Neuronal stem cell (in vitro differentiated cells): ENCODE measurements at regions not wholly inside any gene's neighbourhood (a gene's known extent, or its start where the extent isn't known, plus 50 kb on each side); places are given as distances from the start of the nearest gene placed in this dataset. TPM values are rescaled to one million over a fixed set of nuclear protein-coding genes. Genes with fewer than 3 reads are reported as not detected.

ENCODE experiments used
- DNase-seq: peaks from one replicate; pipeline ENCODE4 v3.0.0-alpha.2; 2013; ENCODE audit warnings: low spot score
- H2AFZ ChIP-seq: one replicate; pipeline ENCODE4 v1.6.1; 2013; ENCODE audit warnings: mild to moderate bottlenecking, low read length, inconsistent platforms
- H2AK5ac ChIP-seq: 2 replicates; pipeline ENCODE4 v1.6.1; 2013; ENCODE audit warnings: low read depth, mild to moderate bottlenecking, inconsistent platforms, low read length, moderate library complexity, mixed read lengths
- H2BK120ac ChIP-seq: 2 replicates; pipeline ENCODE4 v1.6.1; 2013; ENCODE audit warnings: low read depth, mild to moderate bottlenecking, inconsistent platforms, low read length, moderate library complexity, mixed read lengths
- H2BK12ac ChIP-seq: one replicate; pipeline ENCODE4 v1.6.1; 2013; ENCODE audit warnings: low read length, inconsistent platforms
- H2BK15ac ChIP-seq: 2 replicates; pipeline ENCODE4 v1.6.1; 2013; ENCODE audit warnings: mild to moderate bottlenecking, low read length, inconsistent platforms, mixed read lengths
- H2BK5ac ChIP-seq: one replicate; pipeline ENCODE4 v1.6.1; 2013; ENCODE audit warnings: inconsistent platforms, mild to moderate bottlenecking, low read length, moderate library complexity
- H3K14ac ChIP-seq: one replicate; pipeline ENCODE4 v1.6.1; 2013; ENCODE audit warnings: low read length, inconsistent platforms
- H3K18ac ChIP-seq: 2 replicates; pipeline ENCODE4 v1.6.1; 2013; ENCODE audit warnings: low read length, inconsistent platforms
- H3K23ac ChIP-seq: 2 replicates; pipeline ENCODE4 v1.6.1; 2013; ENCODE audit warnings: low read depth, mild to moderate bottlenecking, mixed read lengths, low read length, inconsistent platforms; ENCODE audit not compliant: poor library complexity
- H3K27ac ChIP-seq: replicated peaks from 3 replicates; pipeline ENCODE4 v1.5.1; 2013; ENCODE audit warnings: low read length, inconsistent platforms
- H3K27me3 ChIP-seq, 3 experiments: 2 replicates each; pipeline ENCODE4 v1.6.1; 2013; ENCODE audit warnings: low read length in 3 of 3, mild to moderate bottlenecking in 2 of 3, inconsistent platforms in 1 of 3, low read depth in 1 of 3, mixed read lengths in 1 of 3, moderate library complexity in 1 of 3; ENCODE audit not compliant: control insufficient read depth in 3 of 3, insufficient read depth in 3 of 3
- H3K36me3 ChIP-seq, 2 donors: replicated peaks in 1 of 2; 2 replicates each; pipeline ENCODE4 v1.6.1; 2013; ENCODE audit warnings: low read length in 2 of 2; ENCODE audit not compliant: control insufficient read depth in 2 of 2, insufficient read depth in 2 of 2
- H3K4ac ChIP-seq: 2 replicates; pipeline ENCODE4 v1.6.1; 2013; ENCODE audit warnings: inconsistent platforms, mild to moderate bottlenecking, low read length, moderate library complexity
- H3K4me1 ChIP-seq, 2 donors: 1 replicate in 1 of 2; 2 replicates in 1 of 2; pipeline ENCODE4 v1.6.1; 2013; ENCODE audit warnings: low read length in 2 of 2, low read depth in 1 of 2; ENCODE audit not compliant: control insufficient read depth in 2 of 2, insufficient read depth in 1 of 2
- H3K4me2 ChIP-seq: one replicate; pipeline ENCODE4 v1.6.1; 2013; ENCODE audit warnings: mild to moderate bottlenecking, low read length, inconsistent platforms; ENCODE audit not compliant: insufficient read depth, poor library complexity, severe bottlenecking
- H3K4me3 ChIP-seq, 2 donors: 2 replicates each; pipeline ENCODE4 v1.5.1; 2013; ENCODE audit warnings: low read length in 2 of 2, mild to moderate bottlenecking in 2 of 2, inconsistent platforms in 1 of 2, moderate library complexity in 1 of 2
- H3K79me1 ChIP-seq: one replicate; pipeline ENCODE4 v1.6.1; 2013; ENCODE audit warnings: low read depth, mild to moderate bottlenecking, inconsistent platforms, low read length, moderate library complexity
- H3K9ac ChIP-seq: one replicate; pipeline ENCODE4 v1.6.1; 2013; ENCODE audit warnings: mild to moderate bottlenecking, low read depth, low read length, inconsistent platforms; ENCODE audit not compliant: poor library complexity
- H3K9me3 ChIP-seq, 2 donors: replicated peaks in 1 of 2; 2 replicates each; pipeline versions ENCODE3 to v1.6.1; 2013; ENCODE audit warnings: low read length in 2 of 2, mild to moderate bottlenecking in 2 of 2, inconsistent platforms in 1 of 2, low read depth in 1 of 2, mixed read lengths in 1 of 2, moderate library complexity in 1 of 2; ENCODE audit not compliant: control insufficient read depth in 2 of 2, insufficient read depth in 1 of 2
- H4K8ac ChIP-seq: one replicate; pipeline ENCODE4 v1.6.1; 2013; ENCODE audit warnings: low read depth, mild to moderate bottlenecking, inconsistent platforms, low read length, moderate library complexity
- H4K91ac ChIP-seq: one replicate; pipeline ENCODE4 v1.6.1; 2013; ENCODE audit warnings: low read length, low read depth, mild to moderate bottlenecking, inconsistent platforms; ENCODE audit not compliant: poor library complexity
- WGBS, 2 donors: extraction: QIAGEN DNeasy Blood & Tissue Kit; methylation state at CpG; one replicate each; pipeline ENCODE4 v1.1.7; 2013; ENCODE audit warnings: missing lambda C conversion rate in 2 of 2, mixed read lengths in 1 of 2; ENCODE audit not compliant: insufficient read length in 2 of 2, insufficient replicate concordance in 1 of 2; ENCODE audit errors: extremely low coverage in 2 of 2; 5-methylcytosine and 5-hydroxymethylcytosine counted together
- small RNA-seq: library from polyadenylated mRNA; stranded (forward); fragments of <200 nt; extraction: miRNeasy Mini kit (QIAGEN cat#:217004); gene quantifications from one replicate; pipeline ENCODE3, GENCODE V24; 2013; ENCODE audit not compliant: insufficient read depth

- Histone ChIP-seq H3K4me3 (no peak overlapping the region), H4K91ac (no peak overlapping the region), H3K23ac (no peak overlapping the region), H3K27ac (no peak overlapping the region), H3K14ac (no peak overlapping the region), H3K4me1 (no peaks in the 10 kb centered on the region), H3K36me3 (no peaks in the 10 kb centered on the region), H2BK120ac (no peak overlapping the region), H3K4ac (no peak overlapping the region), H4K8ac (no peak overlapping the region), H2BK12ac (no peak overlapping the region), H3K79me1 (no peaks in the 10 kb centered on the region), H3K9me3 (no peaks in the 10 kb centered on the region), H2AK5ac (no peak overlapping the region), H2BK5ac (no peak overlapping the region), H3K4me2 (no peak overlapping the region), H2AFZ (no peak overlapping the region), H3K9ac (no peak overlapping the region), H3K18ac (no peak overlapping the region), H3K27me3 (no peaks in the 10 kb centered on the region), H2BK15ac (no peak overlapping the region)
- DNase-seq: no peak
- no CpG with 5 or more reads among the region's 1 CpG for WGBS, 2 donors
Observed at GRCh38 chr10:107215681-107216080, 51.2 kb upstream of the SORCS1 start.

Small RNA genes in the stretch of these regions (small RNA-seq; reads per million reads assigned to genes)
- gene AL390123.1: not detected
- not detected for gene RNA5SP326
- not detected for gene RNU5B-6P
- not detected for gene RNU6-839P
